OCI-LY7 (cell line): ENCODE measurements at regions not wholly inside any gene's neighbourhood (a gene's known extent, or its start where the extent isn't known, plus 50 kb on each side); places are given as distances from the start of the nearest gene placed in this dataset.

Experiments used
- BruUV-seq: library from RNA; stranded (reverse); fragments of 400-500 nt; replicated peaks from 2 replicates; lab custom pipeline; 2021; lab: Mats Ljungman, UMichigan
- CTCF ChIA-PET: fragments of 300-600 bp; sonication (Branson Sonifier 250); formaldehyde crosslinking; loops from one replicate; lab custom pipeline; 2022; ENCODE audit warnings: antibody characterized with exemption; ENCODE audit not compliant: unreplicated experiment; lab: Charles Lee
- POLR2A ChIA-PET: fragments of 300-600 bp; sonication (Branson Sonifier 250); formaldehyde crosslinking; loops from one replicate; lab custom pipeline; 2022; ENCODE audit warnings: antibody characterized with exemption; lab: Charles Lee
- DNase-seq: peaks from one replicate; pipeline ENCODE4 v3.0.0-alpha.2; 2015; ENCODE audit warnings: low spot score
- H2AFZ ChIP-seq: fragments of 200-600 bp; sonication (generic), shearing (Covaris generic); 2 replicates; pipeline ENCODE4 v1.6.1; 2014; ENCODE audit warnings: mild to moderate bottlenecking, antibody characterized with exemption, low read length, moderate library complexity
- H3K27ac ChIP-seq: fragments of 200-600 bp; sonication (generic); 2 replicates; pipeline ENCODE4 v1.5.1; 2014; ENCODE audit warnings: mixed run types, low read depth, mild to moderate bottlenecking, moderate library complexity, low read length, inconsistent platforms; ENCODE audit not compliant: poor library complexity, severe bottlenecking
- H3K36me3 ChIP-seq: fragments of 200-600 bp; sonication (generic); 2 replicates; pipeline ENCODE4 v1.6.1; 2014; ENCODE audit warnings: mild to moderate bottlenecking, antibody characterized with exemption, low read length, moderate library complexity, mixed read lengths; ENCODE audit not compliant: insufficient read depth
- H3K4me1 ChIP-seq: fragments of 200-600 bp; sonication (generic); 2 replicates; pipeline ENCODE4 v1.5.1; 2014; ENCODE audit warnings: mild to moderate bottlenecking, low read length; ENCODE audit not compliant: insufficient read depth, poor library complexity, severe bottlenecking
- H3K4me2 ChIP-seq: fragments of 200-600 bp; sonication (generic); 2 replicates; pipeline ENCODE4 v1.6.1; 2014; ENCODE audit warnings: mild to moderate bottlenecking, low read length
- H3K4me3 ChIP-seq: fragments of 200-600 bp; sonication (generic); 2 replicates; pipeline ENCODE4 v1.5.1; 2014; ENCODE audit warnings: mild to moderate bottlenecking, low read depth, low read length; ENCODE audit not compliant: poor library complexity, severe bottlenecking
- H3K79me2 ChIP-seq: fragments of 200-600 bp; sonication (generic); 2 replicates; pipeline ENCODE4 v1.6.1; 2016; ENCODE audit warnings: low read depth, mild to moderate bottlenecking, low read length, moderate library complexity, mixed read lengths; ENCODE audit not compliant: insufficient read depth
- H3K9me2 ChIP-seq: fragments of 200-600 bp; sonication (generic); 2 replicates; pipeline ENCODE4 v1.6.1; 2016; ENCODE audit warnings: mild to moderate bottlenecking, low read length, mixed read lengths; ENCODE audit not compliant: insufficient read depth
- H3K9me3 ChIP-seq: fragments of 200-600 bp; sonication (generic); 2 replicates; pipeline ENCODE4 v1.6.1; 2014; ENCODE audit warnings: mild to moderate bottlenecking, mixed run types, low read length, mixed read lengths
- H4K20me1 ChIP-seq: fragments of 200-600 bp; sonication (generic); 2 replicates; pipeline ENCODE4 v1.6.1; 2014; ENCODE audit warnings: mild to moderate bottlenecking, antibody characterized with exemption, low read length, moderate library complexity, mixed read lengths; ENCODE audit not compliant: insufficient read depth
- CTCF ChIP-seq: fragments of 200-600 bp; sonication (generic); conservative IDR thresholded peaks from 2 replicates; pipeline ENCODE4 v1.5.1; 2014; ENCODE audit warnings: mild to moderate bottlenecking, antibody characterized with exemption, low read length, moderate library complexity, mixed read lengths
- EZH2phosphoT487 ChIP-seq: fragments of 200-600 bp; sonication (generic); IDR thresholded peaks from 2 replicates; pipeline ENCODE4 v1.6.1; 2018; ENCODE audit warnings: low read depth, borderline replicate concordance, mild to moderate bottlenecking, mixed run types, antibody characterized with exemption, low read length, moderate library complexity, mixed read lengths
- intact Hi-C: fragments of 100-400 bp; cut with micrococcal nuclease; formaldehyde crosslinking; loops from one replicate; pipeline ENCODE4 v1.10.0; 2022; ENCODE audit not compliant: unreplicated experiment

- ChIA-PET POLR2A (no interaction called here), CTCF (no interaction called here)
- Histone ChIP-seq H4K20me1 (no peaks in the 10 kb centered on the region), H3K9me2 (no peaks in the 10 kb centered on the region), H3K4me3 (no peak overlapping the region), H3K4me1 (no peaks in the 10 kb centered on the region), H2AFZ (no peak overlapping the region), H3K36me3 (no peaks in the 10 kb centered on the region), H3K9me3 (no peaks in the 10 kb centered on the region), H3K27ac (no peak overlapping the region), H3K4me2 (no peak overlapping the region), H3K79me2 (no peaks in the 10 kb centered on the region)
- intact Hi-C loops = no loop called here
- BruUV-seq = no TSS peak
- TF ChIP-seq EZH2phosphoT487 (no peak), CTCF (no peak)
- DNase-seq = no peak
Measured at GRCh38 chr3:163936543-163936942, 1141.8 kb downstream of the SI start.

- no peak for TF ChIP-seq EZH2phosphoT487
- no peak for TF ChIP-seq CTCF
- Histone ChIP-seq H2AFZ (no peak overlapping the region), H3K79me2 (no peaks in the 10 kb centered on the region), H4K20me1 (no peaks in the 10 kb centered on the region), H3K9me2 (no peaks in the 10 kb centered on the region), H3K36me3 (no peaks in the 10 kb centered on the region), H3K4me1 (no peaks in the 10 kb centered on the region), H3K4me3 (no peak overlapping the region), H3K9me3 (no peaks in the 10 kb centered on the region), H3K27ac (no peak overlapping the region), H3K4me2 (no peak overlapping the region)
- intact Hi-C loops = no loop called here
- POLR2A ChIA-PET = no interaction called here
- BruUV-seq = no TSS peak
- no peak for DNase-seq
- CTCF ChIA-PET = no interaction called here
Measured at GRCh38 chr3:163935411-163935810, 1142.9 kb downstream of the SI start.

GRCh38 chr3:163929069-163929652 is 1149.1 kb downstream of the SI start:
- BruUV-seq = no TSS peak
- no peaks in the 10 kb centered on the region for H4K20me1 ChIP-seq
- H3K9me2 ChIP-seq = no peaks in the 10 kb centered on the region
- H3K9me3 ChIP-seq = no peaks in the 10 kb centered on the region
- H3K4me3 ChIP-seq = no peak overlapping the region
- H3K27ac ChIP-seq = no peak overlapping the region
- H3K4me2 ChIP-seq = no peak overlapping the region
- H3K79me2 ChIP-seq = no peaks in the 10 kb centered on the region
- intact Hi-C loops = no loop called here
- no peak for TF ChIP-seq EZH2phosphoT487
- no peak for TF ChIP-seq CTCF
- DNase-seq = no peak
- no peaks in the 10 kb centered on the region for H3K36me3 ChIP-seq
- ChIA-PET CTCF (no interaction called here), POLR2A (interaction anchor here (0.6 to 0.9 kb wide), 3 partner anchors 176 to 1075 kb away, joined by 3 to 5 read pairs (median 4); no protein-coding TSS in a partner anchor)
- peak overlapping the region; percentile 43 for H2AFZ ChIP-seq
- peaks cover 23% of the 10 kb centered on the region for H3K4me1 ChIP-seq
